GM18517 (cell line): ENCODE measurements at regions not wholly inside any gene's neighbourhood (a gene's known extent, or its start where the extent isn't known, plus 50 kb on each side); places are given as distances from the start of the nearest gene placed in this dataset.

ENCODE experiments used
- ATAC-seq: cut with Tn5 transposase; IDR thresholded peaks from one replicate; pipeline ENCODE4 v1.9.1; 2021; ENCODE audit warnings: mild to moderate bottlenecking, moderate library complexity; ENCODE audit not compliant: unreplicated experiment

GRCh38 chr6:47151232-47151898, 109.2 kb upstream of the ADGRF1 start:
- ATAC-seq = no peak

DNA sequence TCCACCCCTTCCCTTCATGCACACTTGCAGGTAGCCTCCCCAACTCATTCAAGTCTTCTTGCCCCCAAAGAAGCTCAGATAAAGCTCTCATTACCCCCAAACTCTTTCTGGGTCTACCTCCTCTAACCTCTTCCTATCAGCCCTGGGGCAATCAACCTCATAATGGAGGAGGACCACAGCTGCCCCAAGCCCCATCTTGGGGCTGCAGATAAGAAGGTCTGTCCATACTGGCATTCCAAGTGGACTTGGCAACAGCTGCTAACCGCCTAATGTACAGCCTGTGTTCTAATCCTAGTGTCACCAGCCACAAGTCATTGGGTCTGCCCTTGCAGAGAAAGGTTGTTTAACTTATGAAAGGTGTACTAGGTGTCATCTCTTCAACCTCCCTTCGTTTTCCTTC, 107.4 kb upstream of the ADGRF1 start:
- no peak for ATAC-seq

DNA sequence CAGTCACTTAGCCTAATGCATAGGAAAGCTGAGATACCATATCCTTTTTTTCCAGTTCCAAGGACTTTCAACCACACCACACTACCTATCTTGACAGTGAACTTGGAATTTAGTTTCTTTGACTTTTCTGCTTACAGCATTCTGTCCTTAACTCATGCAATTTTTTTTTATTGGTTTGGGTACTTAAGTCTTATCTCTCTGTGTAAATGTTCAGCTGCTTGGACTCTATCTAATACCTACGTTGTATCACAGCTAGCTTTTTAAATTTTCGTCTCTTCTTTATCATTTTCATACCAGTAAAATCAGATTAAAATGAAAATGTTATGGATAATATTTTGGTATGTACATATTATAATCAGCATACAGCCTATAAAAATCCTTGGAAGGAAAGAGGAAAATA, 106.9 kb upstream of the ADGRF1 start:
- no peak for ATAC-seq

- ATAC-seq = no peak
Observed at GRCh38 chr6:47147836-47148344, 105.8 kb upstream of the ADGRF1 start.

- ATAC-seq = no peak
Observed at GRCh38 chr6:47147175-47147727, 105.1 kb upstream of the ADGRF1 start.

DNA sequence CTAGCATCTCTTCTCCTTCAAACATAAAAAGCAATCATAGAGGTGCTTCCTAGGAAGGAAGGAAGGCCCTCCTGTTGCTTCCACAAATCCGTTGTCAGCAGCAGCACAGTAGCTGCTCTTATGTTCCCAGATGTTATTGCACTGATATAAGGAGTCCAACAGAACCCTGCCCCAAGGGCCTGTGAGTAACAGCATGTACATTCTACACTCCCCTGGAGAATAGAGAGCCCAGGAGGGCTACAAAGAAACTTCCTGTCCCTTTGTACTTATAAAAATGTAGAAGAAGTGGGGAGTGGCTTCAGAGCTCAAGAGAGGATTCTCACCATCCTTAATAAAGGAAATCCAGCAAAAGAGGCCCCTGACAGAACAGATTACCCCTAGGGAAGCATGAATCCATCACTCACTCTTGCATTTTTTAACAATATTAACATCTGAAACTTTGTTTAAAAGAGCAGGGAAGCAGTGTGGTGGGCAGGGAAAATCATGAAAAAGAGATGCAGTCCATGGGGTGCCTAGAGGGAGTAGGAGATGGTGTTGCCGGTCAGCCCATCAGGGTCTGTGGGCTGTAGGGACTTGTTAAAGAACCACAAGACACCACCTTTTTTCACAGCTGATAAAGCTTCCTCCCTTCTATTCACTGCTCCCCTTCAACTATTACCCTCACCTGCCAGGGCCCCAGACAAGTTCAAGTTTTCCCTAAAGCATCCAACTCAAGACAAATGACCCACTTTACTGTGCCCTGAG, 104.5 kb upstream of the ADGRF1 start:
- ATAC-seq = no peak

DNA sequence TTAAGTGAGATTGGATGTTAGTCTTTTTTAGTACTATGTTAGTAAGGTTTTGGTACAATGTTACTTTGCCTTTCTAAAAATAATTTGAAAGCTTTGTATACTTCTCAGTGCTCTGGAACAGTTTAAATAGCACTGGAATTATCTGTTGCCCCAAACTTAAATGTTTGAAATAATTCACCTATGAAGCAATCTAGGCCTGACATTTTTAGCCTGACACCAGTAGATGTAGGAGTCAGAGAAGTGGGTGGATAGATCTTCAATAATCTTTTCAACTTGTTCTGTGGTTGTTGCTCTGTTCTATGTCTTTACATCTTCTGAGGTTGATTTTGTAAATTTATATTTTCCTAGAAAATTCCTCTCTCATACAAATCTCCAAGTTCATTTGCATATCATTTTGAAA, 103.1 kb upstream of the ADGRF1 start:
- no peak for ATAC-seq

GRCh38 chr6:47144306-47144705, 102.2 kb upstream of the ADGRF1 start:
- no peak for ATAC-seq

- ATAC-seq = no peak
Observed at GRCh38 chr6:47141963-47142362, 99.8 kb upstream of the ADGRF1 start.

GRCh38 chr6:47141171-47141570, 99.0 kb upstream of the ADGRF1 start:
- no peak for ATAC-seq

GRCh38 chr6:47138046-47138445, 95.9 kb upstream of the ADGRF1 start:
- no peak for ATAC-seq

- ATAC-seq = no peak
Observed at GRCh38 chr6:47137073-47137472, 94.9 kb upstream of the ADGRF1 start.

DNA sequence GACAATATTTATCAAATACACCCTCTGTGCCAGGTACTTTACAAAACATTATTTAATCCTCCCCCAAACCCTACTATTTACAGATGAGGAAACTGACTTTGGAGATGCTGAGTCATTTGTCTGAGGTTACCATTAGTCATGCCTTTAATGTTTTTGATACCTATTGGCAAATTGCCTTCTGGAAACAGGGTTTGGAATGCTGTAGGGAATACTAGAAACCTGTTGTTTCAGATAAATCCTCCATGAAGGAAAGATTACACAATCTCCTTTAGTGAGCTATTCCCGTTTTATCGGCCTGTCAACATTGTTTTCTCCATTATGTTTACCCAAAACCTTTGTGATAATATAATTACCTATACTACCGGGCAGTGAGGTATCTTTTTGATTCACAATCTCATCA, 93.6 kb upstream of the ADGRF1 start:
- no peak for ATAC-seq

DNA sequence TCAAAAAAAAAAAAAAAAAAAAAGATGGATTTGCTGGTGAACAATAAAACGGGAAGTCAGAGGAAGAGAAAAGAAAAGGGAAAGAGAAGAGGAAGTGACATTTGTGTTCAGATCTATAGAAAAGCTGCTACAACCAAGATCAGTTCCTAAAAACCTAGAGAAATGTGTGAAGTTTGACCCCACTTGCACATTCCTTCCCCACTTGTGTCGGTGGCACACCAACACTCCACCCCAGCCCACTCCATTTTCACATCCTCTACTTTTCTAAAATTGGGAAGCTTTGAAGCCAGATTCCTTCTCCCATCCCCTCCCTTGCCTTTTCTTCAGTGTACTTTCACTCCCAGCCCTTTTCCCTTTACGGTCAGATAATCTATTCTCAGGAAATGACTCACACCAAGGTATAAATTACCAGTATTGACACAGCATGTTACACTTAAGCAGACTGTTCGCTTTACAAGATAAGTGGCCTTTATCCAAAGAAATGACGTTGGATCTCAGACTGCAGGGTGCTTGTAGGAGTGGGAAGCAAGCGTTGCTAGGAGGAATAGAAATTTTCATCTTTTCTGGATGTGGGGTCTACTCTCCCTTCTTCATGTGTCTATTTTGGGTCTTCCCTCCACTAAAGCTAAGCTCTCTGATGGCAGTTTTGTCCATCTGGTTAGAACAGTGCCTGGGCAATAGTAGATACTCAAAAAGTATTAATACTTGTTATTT, 92.5 kb upstream of the ADGRF1 start:
- ATAC-seq = no peak

DNA sequence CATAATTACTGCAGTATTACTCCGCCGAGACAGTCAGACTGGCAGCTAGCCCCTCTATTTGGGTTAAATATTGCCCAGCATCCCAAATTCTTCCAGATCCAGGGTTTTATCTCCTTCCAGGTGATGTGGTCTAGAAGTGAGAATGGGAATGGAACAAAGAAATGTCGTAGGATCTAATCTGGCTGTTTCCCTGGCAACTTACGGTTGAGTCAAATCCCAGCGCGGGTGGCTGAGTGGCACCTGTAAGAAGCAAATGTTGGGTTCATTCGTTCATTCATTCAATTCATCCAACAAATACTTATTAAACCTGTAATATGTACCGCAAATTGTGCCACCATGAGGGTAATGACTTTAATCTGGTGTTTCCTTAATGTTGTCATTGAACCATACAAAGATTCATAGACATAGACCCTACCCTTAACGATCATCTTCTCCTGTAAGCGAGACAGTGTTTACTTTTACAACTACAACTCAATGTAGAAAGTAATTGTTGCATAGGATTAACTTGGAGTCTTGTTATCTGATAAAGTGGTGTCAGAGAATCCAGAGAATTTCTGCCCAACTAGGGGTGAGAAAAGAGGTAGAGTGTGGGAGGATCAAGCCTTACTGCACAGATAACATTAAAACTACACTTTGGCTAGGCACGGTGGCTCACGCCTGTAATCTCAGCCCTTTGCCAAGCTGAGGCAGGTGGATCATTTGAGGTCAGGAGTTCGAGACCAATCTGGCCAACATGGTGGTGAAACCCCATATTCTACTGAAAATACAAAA, 91.3 kb upstream of the ADGRF1 start:
- no peak for ATAC-seq

DNA sequence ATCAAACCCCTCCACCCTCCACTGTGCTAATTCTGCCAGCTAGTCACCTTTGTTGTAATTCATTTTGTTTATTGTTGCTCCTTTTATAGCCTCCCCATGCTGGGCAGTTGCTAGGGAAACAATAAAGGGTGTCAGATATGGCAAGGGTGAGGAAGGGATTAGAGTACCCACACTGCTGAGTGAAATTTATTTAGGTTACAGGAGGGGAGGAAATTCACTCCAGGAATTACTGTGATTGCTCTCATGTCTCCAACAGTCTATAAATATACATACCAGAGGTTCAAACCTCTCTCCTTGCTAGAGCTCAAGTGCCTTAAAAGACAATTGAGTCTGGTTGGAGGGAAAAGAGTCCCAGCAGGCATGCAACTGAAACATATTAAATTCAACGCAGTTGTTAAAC, 90.6 kb upstream of the ADGRF1 start:
- ATAC-seq = no peak

GRCh38 chr6:47131773-47132172, 89.6 kb upstream of the ADGRF1 start:
- no peak for ATAC-seq

- no peak for ATAC-seq
Observed at GRCh38 chr6:47130086-47130485, 88.0 kb upstream of the ADGRF1 start.

GRCh38 chr6:47129129-47129528, 87.0 kb upstream of the ADGRF1 start:
- ATAC-seq = no peak

GRCh38 chr6:47126647-47127391, 84.7 kb upstream of the ADGRF1 start:
- ATAC-seq = no peak
